ENCODE measurements at regions not wholly inside any gene's neighbourhood (a gene's known extent, or its start where the extent isn't known, plus 50 kb on each side); places are given as distances from the start of the nearest gene placed in this dataset.

GRCh38 chr7:131152766-131153165 lies 174.9 kb upstream of the MKLN1 start:
- TF ChIP-seq CTCF (IDR thresholded peaks at IDR 0.05; ENCODE audit: low read length) = no peak
- no peak for TF ChIP-seq EZH2phosphoT487 (IDR thresholded peaks at IDR 0.05; ENCODE audit: low read length)
- no peak for TF ChIP-seq EZH2 (optimal IDR thresholded peaks at IDR 0.05; ENCODE audit: low read depth, low read length)
